CD4-positive, alpha-beta T cell treated with Interleukin-17A for 1 hour (primary cell): ENCODE measurements at regions not wholly inside any gene's neighbourhood (a gene's known extent, or its start where the extent isn't known, plus 50 kb on each side); places are given as distances from the start of the nearest gene placed in this dataset.
A peak's percentile ranks its signal among the peaks of the same experiment; 100 is the strongest.
"Not testable (repeated sequence)": the region's sequence is repeated elsewhere in the genome, so short reads cannot be mapped to it uniquely, and the experiment has no call there.

ENCODE experiments used
- DNase-seq: peaks from one replicate; pipeline ENCODE4 v3.0.0-alpha.2; 2020

DNA sequence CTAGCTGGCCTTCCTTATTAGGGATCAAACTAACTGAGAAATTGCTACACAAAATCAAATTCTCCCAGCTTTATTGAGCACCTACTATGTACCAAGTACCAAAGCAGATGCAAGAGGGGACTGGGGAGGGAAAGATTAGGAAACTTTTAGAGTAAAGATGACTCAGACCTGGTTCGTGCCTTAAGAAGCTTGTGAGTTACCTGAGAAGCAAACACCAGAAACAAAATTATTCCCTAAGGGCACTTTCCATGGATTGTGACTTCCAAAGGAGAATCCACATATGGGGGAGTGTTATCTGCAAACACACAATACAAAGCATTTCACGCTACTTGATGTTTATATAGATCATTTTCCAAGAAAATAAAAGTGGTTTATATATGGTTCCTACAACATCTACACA lies 326.9 kb upstream of the HNRNPA3 start:
- DNase-seq = no peak

DNA sequence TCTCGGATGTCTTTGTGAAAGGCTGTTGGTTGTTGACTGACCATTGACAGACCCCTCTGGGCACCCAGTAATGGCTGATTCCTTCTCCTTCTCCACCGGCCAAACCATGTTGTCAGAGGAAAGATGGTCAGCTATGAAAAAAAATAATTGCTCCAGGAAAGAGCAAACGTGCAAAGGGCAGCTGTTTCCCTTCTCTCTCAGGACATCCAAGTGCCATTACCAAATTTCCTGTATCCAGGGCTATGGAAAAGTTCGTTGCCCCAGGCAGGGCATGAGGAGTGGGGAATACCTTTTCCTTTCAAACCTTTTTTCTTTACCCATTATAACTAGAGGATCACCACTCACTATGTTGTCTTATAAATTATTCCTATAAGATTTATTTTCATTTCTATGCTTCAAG lies 321.5 kb upstream of the HNRNPA3 start:
- no peak for DNase-seq

DNA sequence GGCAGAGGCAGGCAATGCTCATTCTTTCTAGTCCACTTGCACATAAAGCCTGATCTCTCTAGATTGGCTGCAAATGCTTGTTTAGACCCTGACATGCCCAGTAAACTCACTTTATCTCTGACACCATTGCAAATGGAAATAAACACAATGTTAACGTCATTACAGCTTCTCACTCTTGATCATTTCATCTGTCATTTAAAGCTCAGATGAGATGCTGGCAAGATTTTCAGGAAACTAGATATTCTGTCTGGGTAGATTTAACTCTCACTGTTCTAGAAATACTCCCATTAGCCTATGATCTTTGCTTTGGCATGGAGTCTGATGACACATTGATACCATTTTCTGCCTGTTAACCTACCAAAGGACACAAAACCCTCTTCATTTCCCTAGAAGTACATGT lies 320.7 kb upstream of the HNRNPA3 start:
- no peak for DNase-seq

DNA sequence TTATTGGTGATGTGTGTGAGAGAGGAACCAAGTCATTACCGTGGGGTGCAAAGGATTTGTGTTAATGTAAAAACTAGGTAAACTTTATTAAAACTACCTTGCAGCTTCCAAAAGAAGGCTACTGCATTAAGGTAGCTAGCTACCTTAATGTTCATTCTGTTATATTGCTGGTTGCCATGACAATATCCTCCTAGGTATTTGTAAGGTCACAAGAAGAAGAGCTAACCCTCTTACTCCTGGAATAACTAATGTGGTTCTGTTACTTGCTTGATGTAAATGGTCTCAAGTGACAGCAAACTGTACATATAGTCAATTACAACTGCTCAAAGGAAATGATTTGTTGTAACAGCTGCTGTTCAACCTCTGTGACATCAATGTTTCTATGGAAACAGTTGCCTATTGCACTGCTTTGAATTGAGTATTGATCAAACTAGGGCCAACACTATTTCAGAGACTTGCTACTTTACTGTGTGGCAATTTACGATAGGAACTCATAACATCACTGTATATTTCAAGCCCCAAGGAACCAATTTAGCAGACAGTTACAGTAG lies 319.8 kb upstream of the HNRNPA3 start:
- no peak for DNase-seq

GRCh38 chr2:176895158-176895557 lies 317.4 kb upstream of the HNRNPA3 start:
- DNase-seq = no peak

DNA sequence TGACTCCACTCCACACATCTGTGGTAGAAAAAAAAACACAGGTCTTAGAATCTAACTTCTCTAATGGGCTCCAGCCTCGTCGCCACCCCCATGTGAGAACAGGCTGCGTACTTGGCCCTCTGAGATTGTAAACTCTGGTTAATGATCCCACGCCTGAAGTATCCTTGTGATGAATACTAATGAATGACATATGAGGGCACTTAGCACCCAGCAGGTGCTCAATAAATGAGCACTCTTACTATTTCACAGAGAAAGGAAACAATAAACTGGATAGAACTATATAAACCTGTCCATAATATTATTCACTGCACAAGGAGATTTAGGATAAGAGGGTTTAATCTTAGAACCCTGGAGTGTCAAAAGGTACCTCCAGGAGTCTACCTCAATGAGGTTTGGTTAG lies 310.1 kb upstream of the HNRNPA3 start:
- no peak for DNase-seq

DNA sequence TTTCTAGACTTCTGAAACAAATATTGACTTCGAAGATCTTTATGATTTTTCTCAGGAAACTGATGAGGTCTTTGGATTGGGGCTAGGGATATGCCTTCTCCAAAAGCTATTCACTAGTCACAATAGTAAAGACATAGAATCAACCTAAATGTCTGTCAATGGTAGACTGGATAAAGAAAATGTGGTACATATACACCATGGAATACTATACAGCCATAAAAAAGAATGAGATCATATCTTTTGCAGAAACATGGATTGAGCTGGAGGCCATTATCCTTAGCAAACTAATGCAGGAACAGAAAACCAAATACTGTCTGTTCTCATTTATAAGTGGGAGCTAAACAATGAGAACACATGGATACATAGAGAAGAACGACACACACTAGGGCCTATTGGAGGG lies 308.5 kb upstream of the HNRNPA3 start:
- DNase-seq = not testable (repeated sequence)

GRCh38 chr2:176907341-176907740 lies 305.3 kb upstream of the HNRNPA3 start:
- no peak for DNase-seq

GRCh38 chr2:176910828-176911227 lies 301.8 kb upstream of the HNRNPA3 start:
- DNase-seq = no peak

DNA sequence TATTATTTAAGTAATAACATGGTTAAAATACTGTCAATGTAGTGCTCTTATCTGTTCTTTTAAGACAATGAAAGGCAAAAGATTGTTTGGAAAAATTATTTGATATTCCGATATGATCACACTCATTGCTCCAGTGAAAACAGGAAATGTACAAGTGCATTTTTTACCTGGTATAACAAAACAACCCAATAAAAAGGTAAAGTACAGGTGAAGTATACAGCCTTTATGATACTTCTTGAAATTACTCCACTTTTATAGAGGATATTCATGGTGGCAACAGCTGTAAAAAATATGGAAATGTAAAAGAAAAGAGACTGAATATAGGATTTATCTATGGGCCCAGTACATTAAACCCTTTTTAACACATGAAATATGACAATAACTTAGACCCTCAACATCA lies 298.6 kb upstream of the HNRNPA3 start:
- DNase-seq = no peak

GRCh38 chr2:176914371-176914770 lies 298.2 kb upstream of the HNRNPA3 start:
- no peak for DNase-seq

- DNase-seq = not testable (repeated sequence)
Measured at GRCh38 chr2:176922545-176922944, 290.0 kb upstream of the HNRNPA3 start.

DNA sequence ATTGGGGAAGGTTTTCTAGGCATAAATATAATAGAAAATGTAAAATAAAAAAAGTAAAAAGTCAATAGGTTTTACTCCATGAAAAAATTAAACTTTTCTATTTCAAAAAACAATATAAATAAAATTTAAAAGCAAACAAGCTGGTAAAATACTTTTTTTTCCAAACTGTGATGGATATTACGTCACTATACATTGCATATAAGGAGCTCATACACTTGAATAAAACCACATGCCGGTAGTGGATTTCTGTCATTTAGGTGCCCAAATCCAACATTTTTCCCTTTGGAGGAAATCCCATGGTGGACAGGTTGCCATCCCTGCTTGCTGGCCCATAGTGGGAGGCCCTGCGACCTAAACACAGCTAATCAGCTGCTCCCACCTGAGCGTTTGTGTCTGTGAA lies 289.4 kb upstream of the HNRNPA3 start:
- DNase-seq = no peak

- no peak for DNase-seq
Measured at GRCh38 chr2:176924909-176925534, 287.6 kb upstream of the HNRNPA3 start.

- no peak for DNase-seq
Measured at GRCh38 chr2:176926453-176926852, 286.1 kb upstream of the HNRNPA3 start.

DNA sequence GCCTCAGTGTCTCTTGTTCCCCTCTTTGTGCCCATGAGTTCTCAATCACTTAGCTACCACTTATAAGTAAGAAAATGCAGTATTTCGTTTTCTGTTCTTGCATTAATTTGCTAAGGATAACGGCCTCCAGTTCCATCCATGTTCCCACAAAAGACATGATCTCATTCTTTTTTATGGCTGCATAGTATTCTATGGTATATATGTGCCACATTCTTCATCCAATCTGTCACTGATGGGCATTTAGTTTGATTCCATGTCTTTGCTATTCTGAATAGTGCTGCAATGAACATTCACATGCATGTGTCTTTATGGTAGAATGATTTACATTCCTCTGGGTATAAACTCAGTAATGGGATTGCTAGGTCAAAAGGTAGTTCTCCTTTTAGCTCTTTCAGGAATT lies 283.2 kb upstream of the HNRNPA3 start:
- not testable (repeated sequence) for DNase-seq

GRCh38 chr2:176931588-176932563 lies 280.7 kb upstream of the HNRNPA3 start:
- peak; percentile 71 for DNase-seq

GRCh38 chr2:176934131-176934530 lies 278.5 kb upstream of the HNRNPA3 start:
- no peak for DNase-seq

GRCh38 chr2:176934869-176935415 lies 277.7 kb upstream of the HNRNPA3 start:
- DNase-seq = no peak

DNA sequence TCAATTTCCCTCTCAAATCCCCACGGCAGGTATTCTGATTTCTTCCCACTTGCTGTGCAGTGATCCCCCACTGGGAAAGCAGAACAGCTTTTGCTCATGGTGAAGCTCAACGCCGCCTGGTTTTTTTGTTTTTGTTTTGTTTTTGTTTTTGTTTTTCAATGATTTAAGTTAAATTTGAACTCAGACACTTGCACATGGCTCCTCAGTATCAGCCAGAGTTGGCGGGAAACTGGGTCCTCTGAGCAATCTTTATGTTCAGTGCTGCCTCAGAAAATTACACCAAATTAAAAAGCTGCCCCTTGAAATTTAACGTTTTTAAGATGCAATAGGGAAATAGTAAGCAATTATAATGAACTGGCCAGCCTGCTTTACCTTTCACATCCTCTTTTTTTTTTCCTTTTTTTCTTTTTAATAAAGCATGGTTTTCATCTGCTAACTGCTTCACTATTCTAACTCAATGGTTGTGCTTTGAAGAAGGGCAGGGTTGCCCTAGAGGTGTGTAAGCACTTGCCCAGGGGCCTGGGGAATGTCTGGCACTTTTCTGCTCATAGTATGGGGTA lies 277.0 kb upstream of the HNRNPA3 start:
- DNase-seq = no peak

DNA sequence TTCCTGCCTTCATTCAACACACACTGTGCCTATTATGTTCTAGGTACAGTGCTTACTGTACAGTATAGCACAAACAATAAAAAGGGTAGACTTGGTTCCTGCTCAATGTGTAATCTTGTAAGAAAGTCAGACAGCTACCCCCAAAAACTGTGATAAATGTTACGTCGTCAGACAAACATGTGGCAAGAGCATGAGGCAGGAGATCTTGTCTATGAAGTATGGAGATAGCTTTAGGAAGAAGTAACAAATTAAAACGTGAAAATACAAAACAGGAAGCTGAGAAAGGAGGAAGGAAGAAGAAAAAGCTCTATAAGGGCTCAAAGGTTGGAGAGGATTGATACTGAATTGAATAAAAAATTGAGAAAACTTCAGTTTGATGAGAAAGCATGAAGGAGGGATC lies 276.2 kb upstream of the HNRNPA3 start:
- no peak for DNase-seq

GRCh38 chr2:176944998-176945397 lies 267.6 kb upstream of the HNRNPA3 start:
- DNase-seq = no peak

- DNase-seq = no peak
Measured at GRCh38 chr2:176947754-176948153, 264.8 kb upstream of the HNRNPA3 start.
